Heart left ventricle (tissue), 13 donors: ENCODE measurements at regions not wholly inside any gene's neighbourhood (a gene's known extent, or its start where the extent isn't known, plus 50 kb on each side); places are given as distances from the start of the nearest gene placed in this dataset.

Source experiments
- CTCF ChIP-seq, 12 donors: fragments of 200-600 bp; sonication (generic) in 4 of 12; IDR thresholded peaks; one replicate each; pipeline versions ENCODE4 v1.5.0 to v1.8.0; 2018 to 2022; ENCODE audit warnings: antibody characterized with exemption in 12 of 12, mild to moderate bottlenecking in 5 of 12
- POLR2A ChIP-seq, 2 donors: fragments of 450-650 bp; IDR thresholded peaks; one replicate each; pipeline ENCODE4 v1.6.1; 2017; ENCODE audit warnings: antibody characterized with exemption in 2 of 2, mild to moderate bottlenecking in 2 of 2, moderate library complexity in 2 of 2
- donor health status: ischemic (EF 13 %, LVEDD 7.1; RV severe dilation, severe dysfunction).
- donor health status: DM: no; HTN: yes; CAD: no.
- donor health status: DM: no; HTN: no; CAD: no.
- donor health status: ischemic (EF 25% LVEDD 6.9; RV normal size, moderate dysfunction).
- donor health status: ischemic (EF 25% LVEDD 5.7; RV mildly dilated, moderate dysfunction).
- donor health status: ischemic (EF 35%, LVEDD 5.7; RV mildly dilated, moderate dysfunction).
- donor health status: nonischemic (EF 11% LVEDD 7.7; RV severe dilation, severe dysfunction).
- donor health status: DM: yes; HTN: yes; CAD: no.
- donor health status: PGD.
- donor health status: ischemic (EF 29% LVEDD 5.4; RV normal size, mild dysfunction).
- donor health status: nonischemic (EF 23%, LVEDD 6.1; RV moderate dilation, normal function).

GRCh38 chr3:43863966-43864933, 173.5 kb downstream of the ABHD5 start:
- TF ChIP-seq CTCF (IDR thresholded peaks at IDR 0.05) (no peak), POLR2A (IDR thresholded peaks at IDR 0.05) (no peak)
